AG09319 (cell line): ENCODE measurements at regions not wholly inside any gene's neighbourhood (a gene's known extent, or its start where the extent isn't known, plus 50 kb on each side); places are given as distances from the start of the nearest gene placed in this dataset.

Experiments used
- DNase-seq: peaks from one replicate; pipeline ENCODE4 v3.0.0-alpha.2; 2010; ENCODE audit warnings: low read depth; ENCODE audit errors: extremely low read depth
- CTCF ChIP-seq: IDR thresholded peaks from 2 replicates; pipeline ENCODE4 v1.5.1; 2011; ENCODE audit warnings: low read depth, mild to moderate bottlenecking, inconsistent platforms, low read length, moderate library complexity

- no peak for TF ChIP-seq CTCF
- no peak for DNase-seq
Measured at GRCh38 chr7:115552766-115553165, 477.8 kb downstream of the TFEC start.

- no peak for TF ChIP-seq CTCF
- no peak for DNase-seq
Measured at GRCh38 chr7:115549910-115550309, 480.7 kb downstream of the TFEC start.

GRCh38 chr7:115548756-115549155, 481.8 kb downstream of the TFEC start:
- TF ChIP-seq CTCF: no peak

GRCh38 chr7:115546790-115547189, 483.8 kb downstream of the TFEC start:
- no peak for DNase-seq
- TF ChIP-seq CTCF: no peak

More at GRCh38 chr7:115548756-115549155, 481.8 kb downstream of the TFEC start:
- no peak for DNase-seq

GRCh38 chr7:115533785-115534184, 496.8 kb downstream of the TFEC start:
- DNase-seq: no peak
- TF ChIP-seq CTCF: no peak

- no peak for DNase-seq
- no peak for TF ChIP-seq CTCF
Measured at GRCh38 chr7:115526278-115526677, 504.3 kb downstream of the TFEC start.

- no peak for TF ChIP-seq CTCF
Measured at GRCh38 chr7:115522174-115522573, 508.4 kb downstream of the TFEC start.

More at GRCh38 chr7:115522174-115522573, 508.4 kb downstream of the TFEC start:
- DNase-seq: no peak
